HEK293 (cell line): ENCODE measurements at regions not wholly inside any gene's neighbourhood (a gene's known extent, or its start where the extent isn't known, plus 50 kb on each side); places are given as distances from the start of the nearest gene placed in this dataset.

Experiments used
- CTCF ChIA-PET: fragments of 350-600 bp; formaldehyde crosslinking; extraction: SDS; loops from one replicate; lab custom pipeline; 2021; ENCODE audit warnings: antibody characterized with exemption; lab: Yijun Ruan, JAX
- POLR2A ChIA-PET: fragments of 300-600 bp; formaldehyde crosslinking; extraction: SDS; loops from one replicate; lab custom pipeline; 2020; ENCODE audit warnings: antibody characterized with exemption, inconsistent platforms; lab: Yijun Ruan, JAX
- H3K27ac ChIP-seq: fragments of 200-500 bp; sonication (Bioruptor generic); 2 replicates; pipeline ENCODE4 v1.5.1; 2014; ENCODE audit warnings: low read depth, low read length, control low read depth, inconsistent platforms; ENCODE audit errors: extremely low read depth
- H3K36me3 ChIP-seq, 2 experiments: fragments of 200-500 bp in 1 of 2; sonication (Bioruptor generic) in 1 of 2; 1 replicate in 1 of 2; 2 replicates in 1 of 2; pipeline ENCODE4 v1.5.1; 2014 to 2017; ENCODE audit warnings: inconsistent platforms in 2 of 2, low read length in 2 of 2; ENCODE audit not compliant: control insufficient read depth in 2 of 2, insufficient read depth in 1 of 2
- H3K4me1 ChIP-seq: fragments of 200-500 bp; sonication (Bioruptor generic); 2 replicates; pipeline ENCODE4 v1.5.1; 2014; ENCODE audit warnings: mild to moderate bottlenecking, low read length, inconsistent platforms; ENCODE audit not compliant: control insufficient read depth, insufficient read depth
- H3K4me3 ChIP-seq: 2 replicates; pipeline ENCODE4 v1.5.1; 2011; ENCODE audit warnings: low read depth, mild to moderate bottlenecking, control low read depth, low read length, moderate library complexity
- H3K9me3 ChIP-seq: fragments of 200-500 bp; sonication (Bioruptor generic); 2 replicates; pipeline ENCODE4 v1.5.1; 2014; ENCODE audit warnings: low read depth, low read length, inconsistent platforms; ENCODE audit not compliant: control insufficient read depth, insufficient read depth
- EGR2 ChIP-seq: fragments of 450-650 bp; formaldehyde crosslinking; IDR thresholded peaks from 2 replicates; pipeline ENCODE4 v1.5.1; 2016; ENCODE audit warnings: low read depth, missing biosample characterization, missing genetic modification characterization
- HOXA7 ChIP-seq: sonication (generic); formaldehyde crosslinking; IDR thresholded peaks from 2 replicates; pipeline ENCODE4 v1.8.1; 2022; ENCODE audit warnings: missing genetic modification reagents, borderline replicate concordance
- MZF1 ChIP-seq: fragments of 450-650 bp; formaldehyde crosslinking; IDR thresholded peaks from 2 replicates; pipeline ENCODE4 v1.5.1; 2017; ENCODE audit warnings: missing biosample characterization, missing genetic modification characterization, borderline replicate concordance
- OSR2 ChIP-seq: fragments of 450-650 bp; formaldehyde crosslinking; IDR thresholded peaks from 2 replicates; pipeline ENCODE4 v1.5.1; 2016; ENCODE audit warnings: missing biosample characterization, missing genetic modification characterization
- REPIN1 ChIP-seq: fragments of 450-650 bp; formaldehyde crosslinking; IDR thresholded peaks from 2 replicates; pipeline ENCODE4 v1.5.1; 2017; ENCODE audit warnings: missing biosample characterization, missing genetic modification characterization, low read depth
- SALL2 ChIP-seq: fragments of 450-650 bp; formaldehyde crosslinking; IDR thresholded peaks from 2 replicates; pipeline ENCODE4 v1.5.0; 2017; ENCODE audit warnings: missing biosample characterization, mild to moderate bottlenecking, missing genetic modification characterization, borderline replicate concordance
- YY1 ChIP-seq: fragments of 450-650 bp; formaldehyde crosslinking; IDR thresholded peaks from 2 replicates; pipeline ENCODE4 v1.5.1; 2018; ENCODE audit warnings: missing biosample characterization, missing genetic modification characterization
- ZBTB17 ChIP-seq: fragments of 450-650 bp; formaldehyde crosslinking; IDR thresholded peaks from 2 replicates; pipeline ENCODE4 v1.5.1; 2016; ENCODE audit warnings: missing biosample characterization, missing genetic modification characterization
- ZBTB20 ChIP-seq: fragments of 450-650 bp; formaldehyde crosslinking; IDR thresholded peaks from 2 replicates; pipeline ENCODE4 v1.5.1; 2016; ENCODE audit warnings: missing biosample characterization, missing genetic modification characterization
- ZIC2 ChIP-seq: fragments of 450-650 bp; formaldehyde crosslinking; IDR thresholded peaks from 2 replicates; pipeline ENCODE4 v1.5.1; 2016; ENCODE audit warnings: missing biosample characterization, missing genetic modification characterization
- ZNF157 ChIP-seq: fragments of 450-650 bp; formaldehyde crosslinking; IDR thresholded peaks from 2 replicates; pipeline ENCODE4 v1.5.1; 2016; ENCODE audit warnings: missing biosample characterization, missing genetic modification characterization
- ZNF223 ChIP-seq: fragments of 450-650 bp; formaldehyde crosslinking; IDR thresholded peaks from 2 replicates; pipeline ENCODE4 v1.5.1; 2016; ENCODE audit warnings: missing biosample characterization, missing genetic modification characterization
- ZNF341 ChIP-seq: fragments of 450-650 bp; formaldehyde crosslinking; IDR thresholded peaks from 2 replicates; pipeline ENCODE4; 2016; ENCODE audit warnings: low read depth, missing biosample characterization, missing genetic modification characterization
- ZNF433 ChIP-seq: fragments of 450-650 bp; formaldehyde crosslinking; IDR thresholded peaks from 2 replicates; pipeline ENCODE4 v1.5.1; 2016; ENCODE audit warnings: missing biosample characterization, missing genetic modification characterization, low read depth
- ZNF501 ChIP-seq: fragments of 450-650 bp; formaldehyde crosslinking; IDR thresholded peaks from 2 replicates; pipeline ENCODE4 v1.5.1; 2016; ENCODE audit warnings: missing biosample characterization, missing genetic modification characterization
- ZNF76 ChIP-seq: fragments of 450-650 bp; formaldehyde crosslinking; IDR thresholded peaks from 2 replicates; pipeline ENCODE4; 2016; ENCODE audit warnings: low read depth, missing biosample characterization, missing genetic modification characterization, borderline replicate concordance
- ZNF830 ChIP-seq: fragments of 450-650 bp; IDR thresholded peaks from 2 replicates; pipeline ENCODE4 v1.5.0; 2018; ENCODE audit warnings: missing biosample characterization, missing genetic modification characterization, low read depth, mild to moderate bottlenecking, moderate library complexity
- TF ChIP-seq, protein P1 (sequence below): fragments of 450-650 bp; formaldehyde crosslinking; IDR thresholded peaks from 2 replicates; pipeline ENCODE4 v1.5.1; 2017; ENCODE audit warnings: missing biosample characterization, missing genetic modification characterization
- TF ChIP-seq, protein P2 (sequence below): fragments of 450-650 bp; formaldehyde crosslinking; conservative IDR thresholded peaks from 2 replicates; pipeline ENCODE4 v1.5.1; 2016; ENCODE audit warnings: low read depth, missing biosample characterization, missing genetic modification characterization
- TF ChIP-seq, protein P3 (sequence below): fragments of 450-650 bp; formaldehyde crosslinking; conservative IDR thresholded peaks from 2 replicates; pipeline ENCODE4 v1.5.1; 2016; ENCODE audit warnings: low read depth, missing biosample characterization, missing genetic modification characterization
- TF ChIP-seq, protein P4 (sequence below): fragments of 450-650 bp; formaldehyde crosslinking; IDR thresholded peaks from 2 replicates; pipeline ENCODE4 v1.5.1; 2016; ENCODE audit warnings: missing biosample characterization, missing genetic modification characterization
- TF ChIP-seq, protein P5 (sequence below): fragments of 450-650 bp; formaldehyde crosslinking; IDR thresholded peaks from 2 replicates; pipeline ENCODE4 v1.5.1; 2016; ENCODE audit warnings: missing biosample characterization, missing genetic modification characterization

DNA sequence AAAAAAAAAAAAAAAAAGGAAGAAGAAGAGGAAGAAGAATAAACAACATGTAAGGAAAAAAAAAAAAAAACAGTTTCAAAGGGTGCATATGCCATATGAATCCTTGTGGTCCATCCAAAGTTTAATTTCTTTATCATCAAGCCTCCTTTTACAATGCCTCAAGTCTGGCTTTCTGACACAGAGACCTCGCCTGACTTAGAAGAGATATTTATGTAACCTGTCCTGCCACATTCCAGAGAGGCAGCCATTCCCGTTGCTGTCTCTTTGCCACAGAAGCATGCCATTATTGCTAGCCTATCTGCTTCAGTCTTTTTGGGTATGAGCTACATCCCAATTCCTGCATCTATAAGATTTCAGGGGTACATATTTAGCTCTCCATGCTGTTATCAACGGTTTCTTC is 596.7 kb upstream of the ATP2B1 start:
- TF ChIP-seq, protein P1, sequence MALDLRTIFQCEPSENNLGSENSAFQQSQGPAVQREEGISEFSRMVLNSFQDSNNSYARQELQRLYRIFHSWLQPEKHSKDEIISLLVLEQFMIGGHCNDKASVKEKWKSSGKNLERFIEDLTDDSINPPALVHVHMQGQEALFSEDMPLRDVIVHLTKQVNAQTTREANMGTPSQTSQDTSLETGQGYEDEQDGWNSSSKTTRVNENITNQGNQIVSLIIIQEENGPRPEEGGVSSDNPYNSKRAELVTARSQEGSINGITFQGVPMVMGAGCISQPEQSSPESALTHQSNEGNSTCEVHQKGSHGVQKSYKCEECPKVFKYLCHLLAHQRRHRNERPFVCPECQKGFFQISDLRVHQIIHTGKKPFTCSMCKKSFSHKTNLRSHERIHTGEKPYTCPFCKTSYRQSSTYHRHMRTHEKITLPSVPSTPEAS (tag by site-specific recombination) = no peak
- TF ChIP-seq YY1 (no peak), ZNF341 (no peak), SALL2 (tag by site-specific recombination) (no peak), ZNF830 (tag by site-specific recombination) (no peak)
- TF ChIP-seq, protein P2, sequence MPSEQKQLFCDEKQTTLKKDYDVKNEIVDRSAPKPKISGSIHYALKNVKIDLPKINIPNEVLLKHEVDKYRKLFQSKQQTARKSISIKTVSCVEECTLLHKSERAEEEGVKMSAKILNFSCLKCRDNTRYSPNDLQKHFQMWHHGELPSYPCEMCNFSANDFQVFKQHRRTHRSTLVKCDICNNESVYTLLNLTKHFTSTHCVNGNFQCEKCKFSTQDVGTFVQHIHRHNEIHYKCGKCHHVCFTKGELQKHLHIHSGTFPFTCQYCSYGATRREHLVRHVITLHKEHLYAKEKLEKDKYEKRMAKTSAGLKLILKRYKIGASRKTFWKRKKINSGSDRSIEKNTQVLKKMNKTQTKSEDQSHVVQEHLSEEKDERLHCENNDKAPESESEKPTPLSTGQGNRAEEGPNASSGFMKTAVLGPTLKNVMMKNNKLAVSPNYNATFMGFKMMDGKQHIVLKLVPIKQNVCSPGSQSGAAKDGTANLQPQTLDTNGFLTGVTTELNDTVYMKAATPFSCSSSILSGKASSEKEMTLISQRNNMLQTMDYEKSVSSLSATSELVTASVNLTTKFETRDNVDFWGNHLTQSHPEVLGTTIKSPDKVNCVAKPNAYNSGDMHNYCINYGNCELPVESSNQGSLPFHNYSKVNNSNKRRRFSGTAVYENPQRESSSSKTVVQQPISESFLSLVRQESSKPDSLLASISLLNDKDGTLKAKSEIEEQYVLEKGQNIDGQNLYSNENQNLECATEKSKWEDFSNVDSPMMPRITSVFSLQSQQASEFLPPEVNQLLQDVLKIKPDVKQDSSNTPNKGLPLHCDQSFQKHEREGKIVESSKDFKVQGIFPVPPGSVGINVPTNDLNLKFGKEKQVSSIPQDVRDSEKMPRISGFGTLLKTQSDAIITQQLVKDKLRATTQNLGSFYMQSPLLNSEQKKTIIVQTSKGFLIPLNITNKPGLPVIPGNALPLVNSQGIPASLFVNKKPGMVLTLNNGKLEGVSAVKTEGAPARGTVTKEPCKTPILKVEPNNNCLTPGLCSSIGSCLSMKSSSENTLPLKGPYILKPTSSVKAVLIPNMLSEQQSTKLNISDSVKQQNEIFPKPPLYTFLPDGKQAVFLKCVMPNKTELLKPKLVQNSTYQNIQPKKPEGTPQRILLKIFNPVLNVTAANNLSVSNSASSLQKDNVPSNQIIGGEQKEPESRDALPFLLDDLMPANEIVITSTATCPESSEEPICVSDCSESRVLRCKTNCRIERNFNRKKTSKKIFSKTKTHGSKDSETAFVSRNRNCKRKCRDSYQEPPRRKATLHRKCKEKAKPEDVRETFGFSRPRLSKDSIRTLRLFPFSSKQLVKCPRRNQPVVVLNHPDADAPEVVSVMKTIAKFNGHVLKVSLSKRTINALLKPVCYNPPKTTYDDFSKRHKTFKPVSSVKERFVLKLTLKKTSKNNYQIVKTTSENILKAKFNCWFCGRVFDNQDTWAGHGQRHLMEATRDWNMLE (tag by site-specific recombination) = no peak
- TF ChIP-seq, protein P3, sequence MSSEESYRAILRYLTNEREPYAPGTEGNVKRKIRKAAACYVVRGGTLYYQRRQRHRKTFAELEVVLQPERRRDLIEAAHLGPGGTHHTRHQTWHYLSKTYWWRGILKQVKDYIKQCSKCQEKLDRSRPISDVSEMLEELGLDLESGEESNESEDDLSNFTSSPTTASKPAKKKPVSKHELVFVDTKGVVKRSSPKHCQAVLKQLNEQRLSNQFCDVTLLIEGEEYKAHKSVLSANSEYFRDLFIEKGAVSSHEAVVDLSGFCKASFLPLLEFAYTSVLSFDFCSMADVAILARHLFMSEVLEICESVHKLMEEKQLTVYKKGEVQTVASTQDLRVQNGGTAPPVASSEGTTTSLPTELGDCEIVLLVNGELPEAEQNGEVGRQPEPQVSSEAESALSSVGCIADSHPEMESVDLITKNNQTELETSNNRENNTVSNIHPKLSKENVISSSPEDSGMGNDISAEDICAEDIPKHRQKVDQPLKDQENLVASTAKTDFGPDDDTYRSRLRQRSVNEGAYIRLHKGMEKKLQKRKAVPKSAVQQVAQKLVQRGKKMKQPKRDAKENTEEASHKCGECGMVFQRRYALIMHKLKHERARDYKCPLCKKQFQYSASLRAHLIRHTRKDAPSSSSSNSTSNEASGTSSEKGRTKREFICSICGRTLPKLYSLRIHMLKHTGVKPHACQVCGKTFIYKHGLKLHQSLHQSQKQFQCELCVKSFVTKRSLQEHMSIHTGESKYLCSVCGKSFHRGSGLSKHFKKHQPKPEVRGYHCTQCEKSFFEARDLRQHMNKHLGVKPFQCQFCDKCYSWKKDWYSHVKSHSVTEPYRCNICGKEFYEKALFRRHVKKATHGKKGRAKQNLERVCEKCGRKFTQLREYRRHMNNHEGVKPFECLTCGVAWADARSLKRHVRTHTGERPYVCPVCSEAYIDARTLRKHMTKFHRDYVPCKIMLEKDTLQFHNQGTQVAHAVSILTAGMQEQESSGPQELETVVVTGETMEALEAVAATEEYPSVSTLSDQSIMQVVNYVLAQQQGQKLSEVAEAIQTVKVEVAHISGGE (tag by site-specific recombination) = no peak
- CTCF ChIA-PET = interaction anchor here (0.6 kb wide), 1 partner anchor 1288 kb away, joined by 4 read pairs; no protein-coding TSS in a partner anchor
- Histone ChIP-seq H3K4me1 (no peaks in the 10 kb centered on the region), H3K9me3 (no peaks in the 10 kb centered on the region), H3K36me3 (no peaks in the 10 kb centered on the region), H3K27ac (no peak overlapping the region), H3K4me3 (no peak overlapping the region)
- POLR2A ChIA-PET = no interaction called here

DNA sequence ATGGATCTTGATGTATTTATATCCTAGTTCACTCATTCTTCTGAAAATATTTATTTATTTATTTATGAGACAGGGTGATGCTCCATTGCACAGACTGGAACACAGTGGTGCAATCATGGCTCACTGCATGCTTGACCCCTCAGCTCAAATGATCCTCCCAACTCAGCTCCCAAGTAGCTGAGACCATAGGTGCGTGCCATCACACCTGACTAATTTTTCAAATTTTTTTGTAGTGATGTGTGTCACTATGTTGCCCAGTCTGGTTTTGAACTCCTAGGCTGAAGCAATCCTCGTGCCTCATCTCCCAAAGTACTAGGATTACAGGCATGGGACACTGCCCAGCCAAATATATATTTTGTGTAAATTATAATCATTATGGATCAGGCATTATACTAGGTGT is 595.6 kb upstream of the ATP2B1 start:
- Histone ChIP-seq H3K9me3 (no peaks in the 10 kb centered on the region), H3K4me1 (no peaks in the 10 kb centered on the region), H3K27ac (no peak overlapping the region), H3K36me3 (no peaks in the 10 kb centered on the region), H3K4me3 (no peak overlapping the region)
- ChIA-PET POLR2A (no interaction called here), CTCF (no interaction called here)
- TF ChIP-seq ZNF223 (tag by site-specific recombination) = no peak
- no peak for TF ChIP-seq ZNF76 (tag by site-specific recombination)
- TF ChIP-seq REPIN1 = no peak
- TF ChIP-seq EGR2 (tag by site-specific recombination) = no peak
- no peak for TF ChIP-seq ZIC2
- no peak for TF ChIP-seq ZNF157
- TF ChIP-seq, protein P4, sequence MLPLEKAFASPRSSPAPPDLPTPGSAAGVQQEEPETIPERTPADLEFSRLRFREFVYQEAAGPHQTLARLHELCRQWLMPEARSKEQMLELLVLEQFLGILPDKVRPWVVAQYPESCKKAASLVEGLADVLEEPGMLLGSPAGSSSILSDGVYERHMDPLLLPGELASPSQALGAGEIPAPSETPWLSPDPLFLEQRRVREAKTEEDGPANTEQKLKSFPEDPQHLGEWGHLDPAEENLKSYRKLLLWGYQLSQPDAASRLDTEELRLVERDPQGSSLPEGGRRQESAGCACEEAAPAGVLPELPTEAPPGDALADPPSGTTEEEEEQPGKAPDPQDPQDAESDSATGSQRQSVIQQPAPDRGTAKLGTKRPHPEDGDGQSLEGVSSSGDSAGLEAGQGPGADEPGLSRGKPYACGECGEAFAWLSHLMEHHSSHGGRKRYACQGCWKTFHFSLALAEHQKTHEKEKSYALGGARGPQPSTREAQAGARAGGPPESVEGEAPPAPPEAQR (tag by site-specific recombination) = no peak
- no peak for TF ChIP-seq MZF1 (tag by site-specific recombination)
- TF ChIP-seq ZBTB17 (tag by site-specific recombination) = no peak
- no peak for TF ChIP-seq ZNF433 (tag by site-specific recombination)
- no peak for TF ChIP-seq ZBTB20 (tag by site-specific recombination)
- no peak for TF ChIP-seq ZNF501 (tag by site-specific recombination)
- no peak for TF ChIP-seq OSR2
- TF ChIP-seq, protein P5, sequence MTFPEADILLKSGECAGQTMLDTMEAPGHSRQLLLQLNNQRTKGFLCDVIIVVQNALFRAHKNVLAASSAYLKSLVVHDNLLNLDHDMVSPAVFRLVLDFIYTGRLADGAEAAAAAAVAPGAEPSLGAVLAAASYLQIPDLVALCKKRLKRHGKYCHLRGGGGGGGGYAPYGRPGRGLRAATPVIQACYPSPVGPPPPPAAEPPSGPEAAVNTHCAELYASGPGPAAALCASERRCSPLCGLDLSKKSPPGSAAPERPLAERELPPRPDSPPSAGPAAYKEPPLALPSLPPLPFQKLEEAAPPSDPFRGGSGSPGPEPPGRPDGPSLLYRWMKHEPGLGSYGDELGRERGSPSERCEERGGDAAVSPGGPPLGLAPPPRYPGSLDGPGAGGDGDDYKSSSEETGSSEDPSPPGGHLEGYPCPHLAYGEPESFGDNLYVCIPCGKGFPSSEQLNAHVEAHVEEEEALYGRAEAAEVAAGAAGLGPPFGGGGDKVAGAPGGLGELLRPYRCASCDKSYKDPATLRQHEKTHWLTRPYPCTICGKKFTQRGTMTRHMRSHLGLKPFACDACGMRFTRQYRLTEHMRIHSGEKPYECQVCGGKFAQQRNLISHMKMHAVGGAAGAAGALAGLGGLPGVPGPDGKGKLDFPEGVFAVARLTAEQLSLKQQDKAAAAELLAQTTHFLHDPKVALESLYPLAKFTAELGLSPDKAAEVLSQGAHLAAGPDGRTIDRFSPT (tag by site-specific recombination) = no peak
- no peak for TF ChIP-seq HOXA7
